ENCODE measurements at regions not wholly inside any gene's neighbourhood (a gene's known extent, or its start where the extent isn't known, plus 50 kb on each side); places are given as distances from the start of the nearest gene placed in this dataset.

DNA sequence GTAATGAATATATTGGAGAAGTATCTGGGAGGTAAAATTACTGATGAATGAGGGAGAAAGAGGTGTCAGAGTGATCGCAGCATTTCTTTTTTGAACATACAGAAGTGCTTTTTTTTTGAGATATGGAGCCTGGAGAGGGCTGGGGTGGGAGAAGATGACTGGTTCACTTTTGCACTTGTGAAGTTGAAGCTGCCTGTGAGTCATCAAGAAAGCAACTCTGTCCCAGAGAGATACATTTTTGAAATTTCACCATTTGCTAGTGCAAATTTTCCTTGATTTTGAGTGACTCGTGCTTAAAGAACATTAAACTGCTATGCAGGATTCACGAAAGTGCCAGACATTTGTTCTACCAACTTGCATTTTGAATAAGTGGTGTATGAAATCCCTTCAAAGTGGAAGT lies 81.8 kb downstream of the ADRA2A start:
- H3K27me3 ChIP-seq (ENCODE audit: control insufficient read depth, insufficient read depth, low read length), result no peaks in the 10 kb centered on the region
- no peaks in the 10 kb centered on the region for H3K36me3 ChIP-seq (ENCODE audit: control insufficient read depth, insufficient read depth, low read length)
- no peak overlapping the region for H3K4me3 ChIP-seq (ENCODE audit: low read depth, low read length)
- no peaks in the 10 kb centered on the region for H3K4me1 ChIP-seq (ENCODE audit: control insufficient read depth, insufficient read depth, low read length)
- H3K9me3 ChIP-seq (ENCODE audit: control insufficient read depth, insufficient read depth, low read length), result no peaks in the 10 kb centered on the region
- no peak overlapping the region for H3K9ac ChIP-seq (ENCODE audit: low read depth, low read length)

DNA sequence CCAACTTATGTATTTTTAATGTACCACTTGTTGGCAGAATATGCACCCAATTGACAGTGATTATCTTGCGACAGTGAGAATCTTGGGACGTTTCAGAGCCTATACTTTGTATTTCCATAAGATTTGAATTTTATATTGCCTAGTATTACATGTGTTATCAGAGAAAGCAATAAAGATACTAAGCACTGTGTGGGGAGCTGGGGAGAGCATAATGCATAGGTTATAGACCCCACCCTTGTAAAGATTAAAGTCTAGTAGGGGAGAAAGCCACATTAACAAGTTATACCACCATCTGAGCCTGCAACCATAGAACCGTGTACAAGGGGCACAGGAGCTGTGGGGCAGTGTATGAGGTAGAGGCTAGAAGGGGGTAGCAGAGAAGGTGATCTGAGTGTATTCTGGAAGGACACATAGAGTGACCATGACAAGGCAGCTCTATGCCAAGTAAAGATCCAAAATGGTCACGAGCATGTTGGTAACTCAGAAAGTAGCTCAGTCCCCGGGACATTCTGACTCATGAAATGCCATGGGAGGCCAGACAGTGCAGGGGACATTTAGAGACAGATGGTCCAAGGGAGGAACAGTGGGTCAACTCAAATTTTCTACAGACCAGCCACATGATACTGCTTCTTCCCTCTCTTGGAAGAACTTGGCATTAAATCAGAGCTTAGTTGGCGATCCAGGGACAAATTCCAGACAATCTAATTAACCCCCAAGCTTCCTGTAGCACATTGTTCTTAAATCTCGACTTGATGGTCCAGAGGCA lies 84.5 kb downstream of the ADRA2A start:
- no peaks in the 10 kb centered on the region for H3K4me1 ChIP-seq (ENCODE audit: control insufficient read depth, insufficient read depth, low read length)
- H3K27me3 ChIP-seq (ENCODE audit: control insufficient read depth, insufficient read depth, low read length), result no peaks in the 10 kb centered on the region
- no peak overlapping the region for H3K9ac ChIP-seq (ENCODE audit: low read depth, low read length)
- H3K9me3 ChIP-seq (ENCODE audit: control insufficient read depth, insufficient read depth, low read length), result no peaks in the 10 kb centered on the region
- no peaks in the 10 kb centered on the region for H3K36me3 ChIP-seq (ENCODE audit: control insufficient read depth, insufficient read depth, low read length)
- H3K4me3 ChIP-seq (ENCODE audit: low read depth, low read length), result no peak overlapping the region

DNA sequence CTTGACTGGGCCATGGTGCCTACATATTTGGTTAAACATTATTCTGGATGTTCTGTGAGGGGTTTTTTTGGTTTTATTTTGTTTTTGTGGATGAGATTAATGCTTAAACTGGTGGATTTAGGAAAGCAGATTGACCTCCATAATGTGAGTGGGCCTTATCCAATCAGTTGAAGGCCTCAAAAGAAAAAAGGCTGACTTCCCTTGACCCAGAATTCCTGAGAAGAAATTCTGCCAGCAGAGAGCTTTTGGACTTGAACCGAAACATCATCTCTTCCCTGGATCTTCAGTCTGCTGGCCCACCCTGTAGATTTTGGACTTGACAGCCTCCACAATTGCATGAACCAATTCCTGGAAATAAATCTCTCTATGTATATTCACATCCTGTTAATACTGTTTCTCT lies 94.4 kb downstream of the ADRA2A start:
- Histone ChIP-seq H3K9ac (ENCODE audit: low read depth, low read length) (no peak overlapping the region), H3K27me3 (ENCODE audit: control insufficient read depth, insufficient read depth, low read length) (no peaks in the 10 kb centered on the region), H3K36me3 (ENCODE audit: control insufficient read depth, insufficient read depth, low read length) (no peaks in the 10 kb centered on the region), H3K4me1 (ENCODE audit: control insufficient read depth, insufficient read depth, low read length) (no peaks in the 10 kb centered on the region), H3K9me3 (ENCODE audit: control insufficient read depth, insufficient read depth, low read length) (no peaks in the 10 kb centered on the region), H3K4me3 (ENCODE audit: low read depth, low read length) (no peak overlapping the region)

DNA sequence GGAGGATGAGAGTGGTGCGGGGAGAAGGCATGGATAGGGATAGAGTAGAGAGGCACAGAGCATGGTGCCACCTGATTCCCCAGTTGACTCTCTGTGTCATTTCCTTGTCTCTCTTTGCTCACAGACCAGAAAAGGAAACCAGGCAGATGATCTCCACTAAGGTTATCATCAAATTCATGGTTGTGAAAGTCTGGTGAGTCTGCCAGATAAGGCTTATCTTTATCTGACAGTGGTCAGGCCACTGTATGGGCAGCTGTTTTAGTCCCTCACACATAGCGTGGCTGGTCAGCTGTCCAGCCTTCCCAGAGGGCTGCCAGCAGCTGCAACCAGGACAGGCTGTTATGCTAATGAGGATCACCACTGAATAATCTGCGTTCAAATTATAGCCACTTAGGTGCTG lies 99.0 kb downstream of the ADRA2A start:
- H3K4me3 ChIP-seq (ENCODE audit: low read depth, low read length), result no peak overlapping the region
- H3K36me3 ChIP-seq (ENCODE audit: control insufficient read depth, insufficient read depth, low read length), result no peaks in the 10 kb centered on the region
- H3K9me3 ChIP-seq (ENCODE audit: control insufficient read depth, insufficient read depth, low read length), result no peaks in the 10 kb centered on the region
- H3K9ac ChIP-seq (ENCODE audit: low read depth, low read length), result no peak overlapping the region
- no peaks in the 10 kb centered on the region for H3K4me1 ChIP-seq (ENCODE audit: control insufficient read depth, insufficient read depth, low read length)
- no peaks in the 10 kb centered on the region for H3K27me3 ChIP-seq (ENCODE audit: control insufficient read depth, insufficient read depth, low read length)

DNA sequence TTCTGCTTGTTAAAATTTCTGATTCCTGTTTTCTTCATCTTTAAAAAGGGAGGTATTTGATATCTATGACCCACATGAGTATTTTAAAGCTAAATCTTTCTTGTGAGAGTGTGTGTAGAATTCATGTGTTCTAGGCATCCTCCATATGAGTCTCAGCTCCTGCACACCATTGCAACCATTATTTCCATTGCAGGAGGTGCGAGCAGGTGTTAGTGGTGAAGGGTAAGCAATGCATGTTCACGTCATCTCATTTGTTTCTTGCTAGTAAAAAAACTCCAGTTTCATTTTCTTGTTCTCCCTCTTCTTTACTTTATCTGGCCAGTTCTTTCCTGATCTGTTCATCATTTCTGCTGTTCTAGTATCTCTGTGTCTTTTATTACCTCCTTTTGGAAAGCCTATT lies 100.5 kb downstream of the ADRA2A start:
- H3K4me3 ChIP-seq (ENCODE audit: low read depth, low read length), result no peak overlapping the region
- H3K27me3 ChIP-seq (ENCODE audit: control insufficient read depth, insufficient read depth, low read length), result no peaks in the 10 kb centered on the region
- no peaks in the 10 kb centered on the region for H3K9me3 ChIP-seq (ENCODE audit: control insufficient read depth, insufficient read depth, low read length)
- no peaks in the 10 kb centered on the region for H3K36me3 ChIP-seq (ENCODE audit: control insufficient read depth, insufficient read depth, low read length)
- H3K4me1 ChIP-seq (ENCODE audit: control insufficient read depth, insufficient read depth, low read length), result no peaks in the 10 kb centered on the region
- no peak overlapping the region for H3K9ac ChIP-seq (ENCODE audit: low read depth, low read length)

DNA sequence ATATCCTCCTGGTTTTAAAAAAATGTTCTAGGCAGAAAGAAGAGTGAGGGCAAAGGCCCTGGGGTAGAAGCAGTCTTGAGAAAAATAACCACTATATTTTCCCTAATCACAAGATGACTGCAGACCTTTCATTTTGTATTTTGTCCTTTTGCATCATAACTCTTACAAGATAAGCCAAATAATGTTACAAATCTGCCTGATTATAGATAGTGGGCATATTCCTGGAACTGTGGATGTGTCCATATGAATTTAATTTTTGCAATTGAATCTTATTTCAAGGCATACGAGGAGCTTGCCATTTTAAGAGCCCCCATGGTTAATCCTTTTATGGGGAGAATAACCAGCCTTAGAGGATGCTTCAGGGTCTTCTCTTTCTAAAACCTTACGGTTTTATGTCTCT lies 102.7 kb downstream of the ADRA2A start:
- Histone ChIP-seq H3K9me3 (ENCODE audit: control insufficient read depth, insufficient read depth, low read length) (no peaks in the 10 kb centered on the region), H3K4me1 (ENCODE audit: control insufficient read depth, insufficient read depth, low read length) (no peaks in the 10 kb centered on the region), H3K9ac (ENCODE audit: low read depth, low read length) (no peak overlapping the region), H3K4me3 (ENCODE audit: low read depth, low read length) (no peak overlapping the region), H3K36me3 (ENCODE audit: control insufficient read depth, insufficient read depth, low read length) (no peaks in the 10 kb centered on the region), H3K27me3 (ENCODE audit: control insufficient read depth, insufficient read depth, low read length) (no peaks in the 10 kb centered on the region)

DNA sequence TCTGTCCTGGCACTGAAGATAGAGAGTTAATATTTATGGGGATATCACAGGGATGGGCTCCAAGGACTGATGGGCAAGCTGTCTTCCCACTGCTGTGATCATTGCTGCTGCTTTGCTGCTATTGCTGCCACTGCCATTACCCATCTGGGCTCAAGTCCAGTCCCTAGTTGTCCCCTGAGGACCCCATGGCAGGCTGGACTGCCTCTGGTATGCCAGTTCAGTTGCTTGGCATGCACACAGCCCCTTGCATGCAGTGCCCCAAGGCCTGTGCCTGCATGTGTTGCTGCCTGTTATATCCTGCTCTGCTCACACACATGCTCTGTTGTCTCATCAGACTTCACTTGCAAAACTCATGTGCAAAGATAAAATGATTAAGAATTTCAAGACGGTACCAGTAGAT lies 109.5 kb downstream of the ADRA2A start:
- H3K9ac ChIP-seq (ENCODE audit: low read depth, low read length), result no peak overlapping the region
- no peaks in the 10 kb centered on the region for H3K27me3 ChIP-seq (ENCODE audit: control insufficient read depth, insufficient read depth, low read length)

DNA sequence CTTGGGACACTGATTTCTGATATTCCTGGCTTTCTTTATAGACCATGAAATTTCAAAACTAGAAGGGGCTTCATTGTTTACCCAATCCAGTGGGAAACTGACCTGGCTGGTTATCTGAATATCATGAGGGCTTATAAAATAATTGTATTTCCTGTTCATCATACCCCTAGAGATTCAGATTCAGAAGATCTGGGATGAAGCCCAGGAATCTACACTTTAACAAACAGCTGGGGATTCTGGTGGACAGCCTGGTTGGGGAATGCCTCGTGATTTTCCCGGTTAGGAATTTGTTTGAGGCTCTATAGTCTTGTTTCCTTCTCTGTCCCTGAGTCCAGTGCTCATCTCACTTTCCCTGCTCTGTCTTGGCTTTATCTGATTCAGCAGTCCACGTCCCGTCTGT lies 110.3 kb downstream of the ADRA2A start:
- Histone ChIP-seq H3K9me3 (ENCODE audit: control insufficient read depth, insufficient read depth, low read length) (no peaks in the 10 kb centered on the region), H3K36me3 (ENCODE audit: control insufficient read depth, insufficient read depth, low read length) (no peaks in the 10 kb centered on the region), H3K4me1 (ENCODE audit: control insufficient read depth, insufficient read depth, low read length) (no peaks in the 10 kb centered on the region), H3K4me3 (ENCODE audit: low read depth, low read length) (no peak overlapping the region), H3K9ac (ENCODE audit: low read depth, low read length) (no peak overlapping the region), H3K27me3 (ENCODE audit: control insufficient read depth, insufficient read depth, low read length) (no peaks in the 10 kb centered on the region)

More for the DNA sequence above, 109.5 kb downstream of the ADRA2A start:
- Histone ChIP-seq H3K4me3 (ENCODE audit: low read depth, low read length) (no peak overlapping the region), H3K4me1 (ENCODE audit: control insufficient read depth, insufficient read depth, low read length) (no peaks in the 10 kb centered on the region), H3K9me3 (ENCODE audit: control insufficient read depth, insufficient read depth, low read length) (no peaks in the 10 kb centered on the region), H3K36me3 (ENCODE audit: control insufficient read depth, insufficient read depth, low read length) (no peaks in the 10 kb centered on the region)

DNA sequence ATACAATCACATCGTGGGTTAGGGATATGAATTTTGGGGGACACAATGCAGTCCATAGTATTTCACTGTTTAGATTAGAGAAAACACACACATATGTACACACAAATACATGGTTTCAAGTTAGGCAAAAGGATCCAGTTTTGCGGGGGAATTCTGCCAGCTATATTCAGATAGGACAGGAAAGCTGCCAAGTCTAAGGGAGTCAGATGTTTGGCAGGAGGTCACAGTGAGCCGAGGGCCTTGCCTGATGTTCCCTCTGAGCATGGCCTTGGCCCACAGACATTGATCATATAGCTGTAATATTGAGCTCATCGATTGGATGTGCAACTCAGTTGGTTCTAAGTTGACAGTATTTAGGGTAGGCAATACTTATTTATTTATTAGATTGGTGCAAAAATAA lies 122.8 kb downstream of the ADRA2A start:
- H3K4me3 ChIP-seq (ENCODE audit: low read depth, low read length), result no peak overlapping the region
- no peaks in the 10 kb centered on the region for H3K9me3 ChIP-seq (ENCODE audit: control insufficient read depth, insufficient read depth, low read length)
- no peak overlapping the region for H3K9ac ChIP-seq (ENCODE audit: low read depth, low read length)
- no peaks in the 10 kb centered on the region for H3K36me3 ChIP-seq (ENCODE audit: control insufficient read depth, insufficient read depth, low read length)
- H3K4me1 ChIP-seq (ENCODE audit: control insufficient read depth, insufficient read depth, low read length), result no peaks in the 10 kb centered on the region
- no peaks in the 10 kb centered on the region for H3K27me3 ChIP-seq (ENCODE audit: control insufficient read depth, insufficient read depth, low read length)

DNA sequence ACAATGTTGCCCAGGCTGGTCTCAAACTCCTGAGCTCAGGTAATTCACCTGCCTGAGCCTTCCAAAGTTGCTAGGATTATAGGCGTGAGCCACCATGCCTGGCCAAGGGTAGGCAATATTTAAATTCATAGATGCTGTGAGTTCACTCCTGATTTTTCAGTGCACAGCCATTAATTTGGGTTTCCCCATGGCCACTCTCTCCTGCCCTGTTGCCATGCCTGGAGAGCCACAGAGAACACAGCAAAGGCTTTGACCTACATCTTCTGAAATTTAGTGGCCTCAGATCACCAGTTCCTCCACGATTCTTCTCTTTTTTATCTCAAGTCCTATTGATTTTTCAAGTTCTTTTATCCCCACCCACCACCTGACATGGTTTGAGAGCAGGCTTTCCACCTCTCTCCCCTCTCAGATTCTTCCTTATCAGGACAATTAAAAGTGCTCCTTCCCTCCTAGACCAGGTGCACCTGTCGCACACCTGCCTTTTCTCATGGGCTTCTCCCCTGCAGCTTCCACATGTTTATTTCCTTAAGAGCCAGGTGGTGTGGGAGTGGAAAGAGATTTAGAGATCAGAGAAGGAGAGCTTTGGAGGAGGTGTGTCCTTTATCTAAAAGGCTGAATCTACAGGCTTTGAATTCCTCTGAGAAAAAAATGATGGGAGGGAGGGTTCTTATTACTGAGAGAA lies 123.8 kb downstream of the ADRA2A start:
- no peaks in the 10 kb centered on the region for H3K4me1 ChIP-seq (ENCODE audit: control insufficient read depth, insufficient read depth, low read length)
- H3K36me3 ChIP-seq (ENCODE audit: control insufficient read depth, insufficient read depth, low read length), result no peaks in the 10 kb centered on the region
- no peaks in the 10 kb centered on the region for H3K9me3 ChIP-seq (ENCODE audit: control insufficient read depth, insufficient read depth, low read length)
- no peaks in the 10 kb centered on the region for H3K27me3 ChIP-seq (ENCODE audit: control insufficient read depth, insufficient read depth, low read length)
- no peak overlapping the region for H3K9ac ChIP-seq (ENCODE audit: low read depth, low read length)
- no peak overlapping the region for H3K4me3 ChIP-seq (ENCODE audit: low read depth, low read length)

DNA sequence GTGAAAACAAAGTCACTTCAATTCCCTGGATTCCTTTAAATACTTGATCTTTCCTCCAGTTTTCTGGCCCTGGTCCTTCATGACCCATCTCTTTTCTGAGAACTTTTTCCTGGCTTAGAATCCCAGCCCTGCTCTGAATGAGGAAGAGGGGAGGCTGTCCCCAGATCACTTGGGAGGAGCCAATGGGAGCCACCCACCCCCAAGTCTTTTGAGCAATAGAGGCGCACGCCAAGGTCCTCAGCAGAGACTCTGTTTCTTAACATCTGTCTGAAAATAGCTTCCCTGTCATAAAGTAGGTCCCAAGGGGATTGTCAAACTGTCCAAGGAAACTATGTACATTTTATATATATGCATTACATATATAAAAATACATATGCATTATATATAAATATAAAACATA lies 126.8 kb downstream of the ADRA2A start:
- Histone ChIP-seq H3K4me1 (ENCODE audit: control insufficient read depth, insufficient read depth, low read length) (no peaks in the 10 kb centered on the region), H3K4me3 (ENCODE audit: low read depth, low read length) (no peak overlapping the region), H3K9ac (ENCODE audit: low read depth, low read length) (no peak overlapping the region), H3K36me3 (ENCODE audit: control insufficient read depth, insufficient read depth, low read length) (no peaks in the 10 kb centered on the region), H3K9me3 (ENCODE audit: control insufficient read depth, insufficient read depth, low read length) (no peaks in the 10 kb centered on the region), H3K27me3 (ENCODE audit: control insufficient read depth, insufficient read depth, low read length) (no peaks in the 10 kb centered on the region)

DNA sequence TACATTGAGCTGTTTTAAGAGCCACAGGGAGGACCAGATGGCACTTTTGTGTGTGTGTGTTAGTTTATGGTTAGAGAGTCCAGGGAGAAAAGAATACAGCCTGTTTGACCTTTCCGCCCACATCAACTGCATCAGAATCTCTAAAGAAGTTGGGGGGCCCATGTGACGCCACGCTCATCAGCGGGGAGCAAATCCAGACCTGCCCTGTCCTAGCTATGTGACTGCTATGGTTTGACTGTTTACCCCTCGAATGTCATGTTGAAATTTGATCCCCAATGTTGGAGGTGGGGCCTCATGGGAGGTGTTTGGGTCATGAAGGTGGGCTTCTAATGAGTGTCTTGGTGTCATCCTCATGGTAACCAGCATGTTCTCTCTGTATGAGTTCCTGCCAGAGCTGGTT lies 128.0 kb downstream of the ADRA2A start:
- Histone ChIP-seq H3K4me3 (ENCODE audit: low read depth, low read length) (no peak overlapping the region), H3K27me3 (ENCODE audit: control insufficient read depth, insufficient read depth, low read length) (no peaks in the 10 kb centered on the region), H3K4me1 (ENCODE audit: control insufficient read depth, insufficient read depth, low read length) (no peaks in the 10 kb centered on the region), H3K9ac (ENCODE audit: low read depth, low read length) (no peak overlapping the region), H3K36me3 (ENCODE audit: control insufficient read depth, insufficient read depth, low read length) (no peaks in the 10 kb centered on the region), H3K9me3 (ENCODE audit: control insufficient read depth, insufficient read depth, low read length) (no peaks in the 10 kb centered on the region)

All from iPS-15b (cell line).